ENCODE measurements at regions not wholly inside any gene's neighbourhood (a gene's known extent, or its start where the extent isn't known, plus 50 kb on each side); places are given as distances from the start of the nearest gene placed in this dataset.

DNA sequence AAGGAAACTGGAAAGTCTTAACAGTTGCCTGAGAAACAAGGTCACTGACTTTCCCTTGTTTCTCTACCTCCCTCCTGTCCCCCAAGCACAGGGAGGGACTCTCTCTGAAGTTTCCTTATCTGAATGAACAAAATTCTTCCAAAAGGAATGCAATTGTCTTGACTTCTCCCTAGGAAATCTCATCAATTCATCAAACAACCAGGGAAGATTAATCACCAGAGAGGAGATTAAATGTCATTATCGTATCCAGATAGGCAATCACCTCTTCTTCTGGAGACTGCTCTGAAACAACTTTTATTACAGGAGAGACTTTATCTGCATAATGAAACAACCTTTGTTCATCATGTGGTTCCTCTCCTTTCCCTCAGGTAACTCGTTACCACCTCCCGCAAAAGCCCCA, 431.4 kb downstream of the SLC16A7 start:
- TF ChIP-seq EZH2 (IDR thresholded peaks at IDR 0.05; ENCODE audit: low read length), result no peak
- TF ChIP-seq, protein P1, sequence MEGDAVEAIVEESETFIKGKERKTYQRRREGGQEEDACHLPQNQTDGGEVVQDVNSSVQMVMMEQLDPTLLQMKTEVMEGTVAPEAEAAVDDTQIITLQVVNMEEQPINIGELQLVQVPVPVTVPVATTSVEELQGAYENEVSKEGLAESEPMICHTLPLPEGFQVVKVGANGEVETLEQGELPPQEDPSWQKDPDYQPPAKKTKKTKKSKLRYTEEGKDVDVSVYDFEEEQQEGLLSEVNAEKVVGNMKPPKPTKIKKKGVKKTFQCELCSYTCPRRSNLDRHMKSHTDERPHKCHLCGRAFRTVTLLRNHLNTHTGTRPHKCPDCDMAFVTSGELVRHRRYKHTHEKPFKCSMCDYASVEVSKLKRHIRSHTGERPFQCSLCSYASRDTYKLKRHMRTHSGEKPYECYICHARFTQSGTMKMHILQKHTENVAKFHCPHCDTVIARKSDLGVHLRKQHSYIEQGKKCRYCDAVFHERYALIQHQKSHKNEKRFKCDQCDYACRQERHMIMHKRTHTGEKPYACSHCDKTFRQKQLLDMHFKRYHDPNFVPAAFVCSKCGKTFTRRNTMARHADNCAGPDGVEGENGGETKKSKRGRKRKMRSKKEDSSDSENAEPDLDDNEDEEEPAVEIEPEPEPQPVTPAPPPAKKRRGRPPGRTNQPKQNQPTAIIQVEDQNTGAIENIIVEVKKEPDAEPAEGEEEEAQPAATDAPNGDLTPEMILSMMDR (optimal IDR thresholded peaks at IDR 0.05 in 1 of 3, IDR thresholded peaks at IDR 0.05 in 1 of 3, conservative IDR thresholded peaks at IDR 0.05 in 1 of 3; ENCODE audit: extremely low read depth in 1 of 3, insufficient read depth in 2 of 3, low read length in 3 of 3), result no peak
